ENCODE measurements at regions not wholly inside any gene's neighbourhood (a gene's known extent, or its start where the extent isn't known, plus 50 kb on each side); places are given as distances from the start of the nearest gene placed in this dataset.

DNA sequence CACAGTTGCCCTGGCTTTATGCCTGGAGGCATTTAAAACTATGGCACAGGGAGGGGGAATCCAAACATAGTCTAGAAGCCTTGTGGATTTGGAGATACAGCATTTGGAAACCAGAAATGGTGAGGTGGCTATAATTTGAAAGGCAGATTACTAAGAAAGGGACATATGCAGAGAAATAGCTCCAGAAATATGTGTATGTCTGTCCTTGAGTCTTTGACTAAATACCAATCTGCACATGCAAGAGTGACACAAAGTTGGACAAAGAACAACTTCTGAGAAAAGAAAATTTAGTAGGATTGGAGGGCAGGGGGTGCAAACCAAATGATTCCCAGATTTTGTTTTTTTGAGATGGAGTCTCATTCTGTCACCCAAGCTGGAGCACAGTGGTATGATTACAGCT lies 229.6 kb downstream of the TMEM26 start:
- DNase-seq (ENCODE audit: low spot score) = no peak
- Mint-ChIP-seq H3K27me3 (ENCODE audit: low read depth) (peaks cover 16% of the 10 kb centered on the region), H3K4me1 (ENCODE audit: low read depth) (peaks cover 7% of the 10 kb centered on the region), H3K27ac (ENCODE audit: unreplicated experiment) (no peak overlapping the region), H3K4me3 (ENCODE audit: unreplicated experiment) (no peak overlapping the region), H3K36me3 (ENCODE audit: low read depth) (peaks cover 9% of the 10 kb centered on the region), H3K9me3 (ENCODE audit: low read depth) (peaks cover 12% of the 10 kb centered on the region)
- TF ChIP-seq, protein P1, sequence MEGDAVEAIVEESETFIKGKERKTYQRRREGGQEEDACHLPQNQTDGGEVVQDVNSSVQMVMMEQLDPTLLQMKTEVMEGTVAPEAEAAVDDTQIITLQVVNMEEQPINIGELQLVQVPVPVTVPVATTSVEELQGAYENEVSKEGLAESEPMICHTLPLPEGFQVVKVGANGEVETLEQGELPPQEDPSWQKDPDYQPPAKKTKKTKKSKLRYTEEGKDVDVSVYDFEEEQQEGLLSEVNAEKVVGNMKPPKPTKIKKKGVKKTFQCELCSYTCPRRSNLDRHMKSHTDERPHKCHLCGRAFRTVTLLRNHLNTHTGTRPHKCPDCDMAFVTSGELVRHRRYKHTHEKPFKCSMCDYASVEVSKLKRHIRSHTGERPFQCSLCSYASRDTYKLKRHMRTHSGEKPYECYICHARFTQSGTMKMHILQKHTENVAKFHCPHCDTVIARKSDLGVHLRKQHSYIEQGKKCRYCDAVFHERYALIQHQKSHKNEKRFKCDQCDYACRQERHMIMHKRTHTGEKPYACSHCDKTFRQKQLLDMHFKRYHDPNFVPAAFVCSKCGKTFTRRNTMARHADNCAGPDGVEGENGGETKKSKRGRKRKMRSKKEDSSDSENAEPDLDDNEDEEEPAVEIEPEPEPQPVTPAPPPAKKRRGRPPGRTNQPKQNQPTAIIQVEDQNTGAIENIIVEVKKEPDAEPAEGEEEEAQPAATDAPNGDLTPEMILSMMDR (IDR thresholded peaks at IDR 0.05) = no peak

DNA sequence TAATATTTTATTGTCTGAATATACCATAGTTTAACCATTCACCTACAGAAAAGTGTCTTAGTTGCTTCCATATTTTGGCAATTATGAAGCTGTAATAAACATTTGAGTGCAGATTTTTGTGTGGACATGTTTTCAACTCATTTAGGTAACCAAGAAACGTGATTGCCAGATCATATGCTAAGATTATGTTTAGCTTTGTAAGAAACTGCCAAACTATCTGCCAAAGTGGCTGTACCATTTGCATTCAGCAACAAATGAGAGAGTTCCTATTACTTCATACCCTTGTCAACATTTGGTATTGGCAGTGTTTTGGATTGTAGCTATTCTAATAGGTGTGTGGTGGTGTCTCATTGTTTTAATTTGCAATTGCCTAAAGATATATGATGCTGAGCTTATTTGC lies 233.5 kb downstream of the TMEM26 start:
- TF ChIP-seq, protein P1 (IDR thresholded peaks at IDR 0.05) = no peak
- Mint-ChIP-seq H3K4me1 (ENCODE audit: low read depth) (peaks cover 3% of the 10 kb centered on the region), H3K27ac (ENCODE audit: unreplicated experiment) (no peak overlapping the region), H3K27me3 (ENCODE audit: low read depth) (peaks cover 23% of the 10 kb centered on the region), H3K9me3 (ENCODE audit: low read depth) (peaks cover 4% of the 10 kb centered on the region), H3K36me3 (ENCODE audit: low read depth) (peaks cover 3% of the 10 kb centered on the region), H3K4me3 (ENCODE audit: unreplicated experiment) (no peak overlapping the region)
- no peak for DNase-seq (ENCODE audit: low spot score)

DNA sequence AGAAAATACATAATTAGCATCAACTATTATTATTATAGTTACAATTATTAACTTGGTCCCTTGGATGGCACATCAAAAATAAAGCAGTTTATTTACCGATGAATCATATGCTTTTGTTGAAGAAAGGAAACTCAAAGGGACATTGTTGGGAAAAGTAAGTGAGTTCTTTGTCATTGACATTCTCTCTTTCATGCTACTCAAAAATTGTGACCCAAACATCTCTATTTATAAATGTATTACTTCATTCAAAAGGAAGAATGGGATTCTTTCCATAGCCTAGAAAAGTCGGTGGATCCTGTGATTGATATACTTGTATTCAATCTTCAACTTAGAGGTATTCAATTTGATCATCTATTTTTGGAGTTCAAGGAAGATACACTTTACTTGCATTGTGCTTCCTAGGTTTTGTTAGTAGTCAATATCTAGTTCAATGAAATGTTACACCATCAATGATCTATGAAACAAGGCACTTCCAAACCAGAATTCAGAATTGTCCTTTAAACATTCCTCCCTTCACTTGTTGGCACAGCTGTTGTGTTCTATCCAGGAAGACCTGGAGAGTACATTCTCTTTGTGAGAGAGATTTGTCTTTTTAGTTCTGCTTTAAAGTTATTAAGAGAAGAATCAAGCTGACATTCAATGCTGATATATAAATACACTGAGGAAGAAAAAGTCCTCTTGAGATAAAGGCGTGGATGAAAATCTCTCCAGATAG lies 235.2 kb downstream of the TMEM26 start:
- Mint-ChIP-seq H3K4me3 (ENCODE audit: unreplicated experiment) (no peak overlapping the region), H3K27me3 (ENCODE audit: low read depth) (peaks cover 29% of the 10 kb centered on the region), H3K36me3 (ENCODE audit: low read depth) (peaks cover 1% of the 10 kb centered on the region), H3K27ac (ENCODE audit: unreplicated experiment) (no peak overlapping the region), H3K9me3 (ENCODE audit: low read depth) (no peaks in the 10 kb centered on the region), H3K4me1 (ENCODE audit: low read depth) (no peaks in the 10 kb centered on the region)
- TF ChIP-seq, protein P1 (IDR thresholded peaks at IDR 0.05) = no peak
- no peak for DNase-seq (ENCODE audit: low spot score)

DNA sequence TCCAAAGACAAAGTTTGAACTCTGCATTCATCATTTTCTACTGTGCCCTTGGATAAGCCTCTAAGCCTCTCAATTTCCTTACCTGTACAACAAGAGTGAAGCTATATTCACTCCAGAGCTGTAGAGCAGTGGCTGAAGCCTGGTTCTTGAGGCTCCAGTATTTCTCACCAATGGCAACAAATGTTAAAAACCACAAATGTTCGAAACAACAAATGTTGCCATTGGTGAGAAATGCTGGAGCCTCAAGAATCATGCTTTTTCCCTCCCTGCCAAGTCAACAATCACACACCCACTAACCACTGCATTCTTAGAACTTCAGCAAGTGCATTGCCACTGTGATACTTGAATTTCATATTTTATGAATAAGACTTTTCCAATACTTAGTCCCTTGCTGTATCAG lies 237.9 kb downstream of the TMEM26 start:
- Mint-ChIP-seq H3K27me3 (ENCODE audit: low read depth) (peaks cover 23% of the 10 kb centered on the region), H3K36me3 (ENCODE audit: low read depth) (no peaks in the 10 kb centered on the region), H3K27ac (ENCODE audit: unreplicated experiment) (no peak overlapping the region), H3K4me3 (ENCODE audit: unreplicated experiment) (no peak overlapping the region), H3K9me3 (ENCODE audit: low read depth) (no peaks in the 10 kb centered on the region), H3K4me1 (ENCODE audit: low read depth) (peaks cover 5% of the 10 kb centered on the region)
- TF ChIP-seq, protein P1 (IDR thresholded peaks at IDR 0.05) = no peak
- no peak for DNase-seq (ENCODE audit: low spot score)

DNA sequence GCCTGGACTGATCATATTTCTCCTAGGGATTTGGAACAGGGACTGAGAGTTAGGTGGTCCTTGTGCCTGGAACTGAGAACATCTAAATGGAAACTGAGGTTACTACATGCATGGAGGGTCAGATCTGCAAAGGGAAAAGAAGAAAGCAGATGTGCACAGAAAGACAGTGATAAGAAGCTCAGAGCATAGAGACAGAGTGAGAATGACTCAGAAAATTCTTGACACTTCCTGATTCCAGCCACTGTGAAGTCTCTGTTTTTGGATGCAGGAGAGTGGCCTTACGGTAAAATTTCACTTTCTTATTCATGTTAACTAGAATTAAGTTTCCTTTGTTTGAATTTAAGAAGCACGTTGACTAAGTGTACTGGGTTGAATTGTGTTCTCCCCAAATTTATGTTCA lies 241.7 kb downstream of the TMEM26 start:
- Mint-ChIP-seq H3K36me3 (ENCODE audit: low read depth) (no peaks in the 10 kb centered on the region), H3K9me3 (ENCODE audit: low read depth) (no peaks in the 10 kb centered on the region), H3K4me1 (ENCODE audit: low read depth) (peaks cover 5% of the 10 kb centered on the region), H3K27ac (ENCODE audit: unreplicated experiment) (no peak overlapping the region), H3K27me3 (ENCODE audit: low read depth) (peaks cover 26% of the 10 kb centered on the region), H3K4me3 (ENCODE audit: unreplicated experiment) (no peak overlapping the region)
- TF ChIP-seq, protein P1 (IDR thresholded peaks at IDR 0.05) = no peak
- DNase-seq (ENCODE audit: low spot score) = no peak

Measured in chondrocyte (in vitro differentiated cells).